ENCODE measurements at regions not wholly inside any gene's neighbourhood (a gene's known extent, or its start where the extent isn't known, plus 50 kb on each side); places are given as distances from the start of the nearest gene placed in this dataset.
"Not testable (repeated sequence)": the region's sequence is repeated elsewhere in the genome, so short reads cannot be mapped to it uniquely, and the experiment has no call there.

- DNase-seq: no peak
These were observed 193.7 kb downstream of the C16orf95 start for GRCh38 chr16:87123356-87124001.

- not testable (repeated sequence) for DNase-seq
These were observed 192.8 kb downstream of the C16orf95 start for GRCh38 chr16:87124405-87124804.

DNA sequence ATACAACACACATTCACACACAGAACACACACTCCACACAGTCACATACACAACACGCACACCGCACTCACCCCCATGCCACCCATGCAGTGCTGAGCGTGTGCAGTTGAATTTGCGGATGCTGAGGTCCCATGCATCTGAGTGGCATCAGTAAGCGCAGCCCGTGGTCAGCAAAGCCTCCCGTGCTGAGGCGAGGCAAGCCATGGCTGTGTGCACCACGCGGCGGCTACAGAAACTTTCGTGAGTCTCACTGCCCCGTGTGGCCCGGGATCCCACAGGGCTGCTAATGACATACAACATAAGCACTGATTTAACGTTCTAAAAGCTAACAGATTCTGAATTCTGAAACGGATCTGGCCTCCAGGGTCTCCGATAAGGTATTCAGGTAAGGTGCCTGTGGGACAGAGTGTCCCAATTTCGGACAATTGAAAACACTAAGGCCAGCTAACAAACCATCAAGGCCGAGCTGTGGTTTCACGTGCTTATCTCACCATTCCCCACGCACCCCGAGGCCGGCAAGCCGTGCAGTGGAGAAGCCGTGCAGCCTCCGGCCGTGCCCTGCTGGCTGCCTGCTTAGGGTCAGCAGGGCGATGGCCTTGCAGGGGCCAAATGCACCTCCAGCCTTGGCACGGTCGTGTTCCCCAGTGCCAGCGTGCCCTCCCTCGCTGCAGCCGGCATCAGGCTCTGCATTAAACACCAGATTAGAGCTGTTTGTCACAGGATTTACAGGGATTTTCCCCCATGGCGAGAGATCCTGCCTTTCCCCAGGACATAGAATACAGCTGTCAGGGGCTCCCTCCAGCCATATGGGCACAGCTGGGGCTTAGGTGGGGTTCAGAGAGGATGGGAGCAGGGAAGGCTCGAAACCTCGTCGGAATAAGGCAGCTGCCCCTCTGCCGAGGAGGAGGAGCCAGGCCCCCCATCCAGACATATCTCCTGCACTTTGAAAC, 191.7 kb downstream of the C16orf95 start:
- no peak for DNase-seq

DNA sequence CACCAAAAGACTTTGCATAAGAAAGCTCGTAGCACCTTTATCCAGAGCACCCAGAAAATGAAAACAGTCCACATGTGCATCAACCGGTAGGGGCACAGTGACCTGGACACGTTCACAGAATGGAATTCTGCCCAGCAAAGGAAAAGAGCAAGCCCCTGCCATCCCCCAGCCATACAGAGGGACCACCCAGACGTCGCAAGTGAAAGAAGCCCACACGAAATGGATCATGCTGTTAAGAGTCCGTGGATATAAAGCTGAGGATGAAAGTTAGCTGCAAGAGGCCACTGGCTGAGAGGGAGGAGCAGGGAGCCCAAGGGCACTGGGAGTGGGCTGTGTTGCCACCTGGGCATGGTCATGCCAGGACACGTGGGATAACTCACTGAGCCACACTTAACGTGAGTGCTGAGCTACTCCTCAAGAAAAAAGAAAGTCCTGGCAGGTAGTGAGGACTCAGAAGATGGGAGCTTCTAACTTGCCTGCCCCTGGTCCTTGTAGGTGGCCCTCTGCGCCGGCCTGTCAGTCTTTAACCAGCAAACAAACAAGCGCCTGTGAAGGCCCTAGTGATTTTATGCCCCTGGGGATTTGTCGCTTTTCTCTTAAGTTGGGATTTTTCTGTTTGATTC, 190.7 kb downstream of the C16orf95 start:
- DNase-seq: no peak

DNA sequence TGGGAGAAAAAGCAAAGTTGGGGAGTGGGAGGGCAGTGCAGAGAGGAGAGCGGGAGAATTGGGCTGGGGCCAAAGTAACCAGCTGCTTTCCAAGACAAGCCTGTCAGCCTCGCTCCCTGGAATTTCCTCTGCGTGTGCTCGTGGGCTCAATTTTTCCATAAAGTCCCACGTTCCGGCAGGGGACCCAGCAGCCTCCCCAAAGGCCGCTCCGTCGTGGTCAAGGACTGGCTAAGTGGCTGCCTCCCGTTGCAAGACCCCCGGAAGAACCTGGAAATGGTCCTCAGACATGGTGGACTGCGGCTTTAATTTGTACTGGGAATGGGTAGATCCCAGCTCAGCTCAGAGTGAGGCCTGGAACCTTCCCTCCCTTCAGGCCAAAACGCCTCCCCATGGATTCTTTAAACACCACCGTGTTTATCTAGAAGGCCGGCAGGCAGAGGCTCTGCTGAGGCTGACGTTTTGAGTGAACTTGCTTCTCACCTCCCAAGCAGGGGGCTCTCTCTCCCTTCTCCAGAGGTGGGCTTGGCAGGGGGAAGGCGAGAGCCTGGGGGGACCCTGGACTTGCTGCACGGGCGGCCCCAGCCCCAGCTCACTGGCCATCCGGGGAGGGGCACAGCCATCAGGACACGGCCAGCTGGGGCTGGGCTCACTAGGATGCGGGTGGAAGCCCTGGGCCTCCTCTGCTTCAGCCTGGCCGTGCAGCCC, 190.0 kb downstream of the C16orf95 start:
- no peak for DNase-seq

- no peak for DNase-seq
These were observed 189.4 kb downstream of the C16orf95 start for GRCh38 chr16:87127766-87128147.

GRCh38 chr16:87129771-87130170, 187.4 kb downstream of the C16orf95 start:
- no peak for DNase-seq

DNA sequence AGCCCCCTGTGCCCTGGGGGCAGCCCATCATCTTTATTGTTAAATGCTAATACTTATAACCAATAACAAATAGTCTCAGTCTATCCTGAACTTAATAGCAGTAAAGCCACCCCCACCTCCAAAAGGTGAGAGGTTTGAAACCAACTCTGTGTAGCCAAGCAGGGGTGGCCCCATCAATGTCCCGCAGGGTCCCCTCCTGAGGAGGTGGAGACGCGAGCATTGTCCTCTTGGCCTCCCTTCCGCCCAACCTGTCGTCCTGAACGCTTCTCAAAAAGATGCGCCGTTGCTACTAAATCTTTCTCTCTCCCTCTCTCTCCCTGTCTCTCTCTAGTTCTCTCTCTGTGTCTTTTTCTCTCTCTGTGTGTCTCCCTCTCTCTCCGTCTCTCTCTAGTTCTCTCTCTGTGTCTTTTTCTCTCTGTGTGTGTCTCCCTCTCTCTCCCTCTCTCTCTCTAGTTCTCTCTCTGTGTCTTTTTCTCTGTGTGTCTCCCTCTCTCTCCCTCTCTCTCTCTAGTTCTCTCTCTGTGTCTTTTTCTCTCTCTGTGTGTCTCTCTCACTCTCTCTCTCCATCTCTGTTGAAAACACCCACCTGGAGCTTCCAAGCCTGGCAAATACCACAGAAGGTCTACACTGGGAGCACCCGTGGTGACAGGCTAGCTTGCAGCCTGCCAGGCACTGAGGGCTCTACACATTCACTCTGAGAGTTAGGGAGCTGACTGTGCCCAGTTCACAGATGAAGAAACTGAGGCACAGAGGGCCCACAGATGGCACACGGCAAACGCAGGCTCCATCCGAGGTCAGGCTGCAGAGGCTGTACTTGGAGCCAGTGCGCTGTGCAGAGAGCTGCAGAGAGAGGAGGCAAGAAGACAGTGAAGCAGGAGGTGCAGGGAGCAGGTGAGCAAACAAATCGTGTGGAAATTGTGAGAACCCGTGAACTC, 185.9 kb downstream of the C16orf95 start:
- DNase-seq: no peak

DNA sequence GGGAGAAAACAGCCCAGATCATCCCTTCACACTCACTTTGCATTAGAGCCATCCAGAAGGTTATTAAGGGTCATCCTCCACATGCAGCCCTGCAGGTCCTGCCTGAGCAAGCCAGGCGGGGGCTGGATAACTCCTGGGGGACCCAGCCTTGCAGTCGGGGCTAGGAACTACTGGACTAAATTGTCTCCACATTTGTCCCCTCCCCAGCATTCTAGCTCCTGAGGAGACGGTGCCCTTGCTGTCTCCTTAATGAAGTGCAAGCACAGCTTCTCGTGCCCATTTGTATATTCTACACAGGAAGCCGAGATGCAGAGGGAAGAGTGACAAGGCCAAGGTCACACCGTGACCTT, 185.2 kb downstream of the C16orf95 start:
- DNase-seq: no peak

DNA sequence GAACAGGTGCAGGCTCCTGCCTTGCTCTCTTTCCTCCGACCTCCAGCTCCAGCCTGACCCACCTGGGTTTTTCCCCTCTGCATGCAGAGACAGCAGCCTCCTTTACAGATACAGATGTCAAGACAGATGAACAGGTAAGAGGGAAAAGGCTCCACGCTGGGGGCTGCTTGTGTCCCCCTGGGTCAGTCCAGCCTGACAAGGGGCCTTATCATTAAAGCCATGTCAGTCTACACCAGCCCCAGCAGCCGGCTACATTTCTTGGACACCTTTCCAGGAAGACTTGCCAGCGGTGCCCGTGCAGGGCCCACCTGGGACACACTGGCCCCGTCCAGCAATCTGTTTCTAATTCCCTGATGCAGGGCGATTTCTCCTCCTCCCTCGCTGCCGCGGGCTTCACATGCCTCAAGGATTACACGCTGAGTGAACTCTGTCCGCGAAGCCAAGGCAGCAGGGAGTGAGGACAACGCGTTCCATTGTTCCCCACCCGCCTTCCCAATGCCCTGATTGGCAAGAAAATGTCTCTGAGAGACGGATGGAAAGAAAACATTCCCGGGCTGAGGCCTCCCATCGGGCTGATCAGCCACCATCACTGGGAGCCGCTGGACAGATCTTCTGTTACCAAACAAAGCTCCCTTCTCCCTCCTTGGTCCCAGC, 184.7 kb downstream of the C16orf95 start:
- no peak for DNase-seq

DNA sequence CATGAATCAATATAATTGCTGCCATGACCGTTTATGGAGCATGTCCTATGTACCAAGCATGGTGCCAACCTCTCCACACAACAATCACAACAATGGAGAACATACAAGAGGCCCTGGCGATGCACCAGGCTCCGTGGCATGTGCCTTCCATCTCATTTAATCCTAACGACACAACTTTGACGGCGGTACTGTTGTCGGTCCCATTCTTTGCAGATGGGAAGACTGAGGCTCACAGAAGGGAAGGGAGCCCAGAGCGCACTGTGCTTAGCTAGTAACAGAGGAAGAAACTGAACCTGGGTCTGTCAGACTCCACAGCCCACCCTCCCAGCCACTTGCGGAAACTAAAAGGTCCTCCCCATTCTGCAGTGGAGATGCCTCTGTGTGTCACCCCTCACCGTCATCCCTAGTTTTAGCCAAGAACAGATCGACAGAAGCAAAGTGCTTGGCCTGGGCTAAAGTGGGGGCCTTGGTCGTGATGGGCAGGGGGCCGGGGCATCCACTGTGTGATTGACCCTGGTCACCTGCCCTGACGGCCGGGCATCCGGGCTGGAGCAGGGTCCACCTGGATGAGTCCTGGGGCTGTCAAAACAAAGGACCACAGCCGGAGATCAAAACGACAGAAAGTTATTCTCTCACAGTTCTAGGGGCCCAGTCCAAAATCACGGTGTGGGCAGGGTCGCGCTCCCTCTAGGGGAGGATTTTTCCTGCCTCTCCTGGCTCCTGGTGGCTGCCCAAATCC, 183.9 kb downstream of the C16orf95 start:
- DNase-seq: no peak

DNA sequence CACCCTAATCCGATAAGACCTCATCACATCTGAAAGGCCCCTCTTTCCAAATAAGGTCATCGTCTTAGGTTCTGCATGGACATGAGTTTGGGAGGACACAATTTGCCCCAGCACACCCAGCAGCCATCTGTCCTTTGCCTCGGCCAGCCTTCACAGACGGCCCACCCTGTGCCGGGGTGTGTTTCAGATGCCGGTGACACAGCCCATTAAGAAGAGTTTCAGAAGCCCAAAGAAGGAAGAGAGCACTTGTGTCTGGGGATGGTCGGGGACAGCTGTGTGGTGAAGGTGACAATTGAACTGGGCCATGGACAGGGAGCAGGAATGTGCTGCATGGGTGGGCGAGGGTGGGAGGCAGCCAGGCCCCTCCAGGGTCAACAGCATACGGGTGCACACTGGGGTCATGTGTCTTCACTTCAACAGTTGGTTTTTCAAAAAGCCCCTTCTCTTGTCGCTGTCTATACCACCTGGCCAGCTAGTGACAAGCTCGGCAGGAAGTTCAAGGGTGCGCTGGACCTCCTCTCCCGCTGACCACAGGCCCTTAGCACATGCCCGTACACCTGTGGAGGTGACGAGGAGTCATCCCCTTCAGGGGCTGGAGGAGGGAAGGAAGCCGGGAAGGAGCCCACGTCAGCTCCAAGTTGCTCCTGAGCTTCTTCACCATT, 183.1 kb downstream of the C16orf95 start:
- DNase-seq: no peak

- no peak for DNase-seq
These were observed 182.6 kb downstream of the C16orf95 start for GRCh38 chr16:87134628-87134995.

GRCh38 chr16:87135246-87136030, 181.8 kb downstream of the C16orf95 start:
- DNase-seq: no peak

- DNase-seq: no peak
These were observed 178.9 kb downstream of the C16orf95 start for GRCh38 chr16:87138316-87138715.

DNA sequence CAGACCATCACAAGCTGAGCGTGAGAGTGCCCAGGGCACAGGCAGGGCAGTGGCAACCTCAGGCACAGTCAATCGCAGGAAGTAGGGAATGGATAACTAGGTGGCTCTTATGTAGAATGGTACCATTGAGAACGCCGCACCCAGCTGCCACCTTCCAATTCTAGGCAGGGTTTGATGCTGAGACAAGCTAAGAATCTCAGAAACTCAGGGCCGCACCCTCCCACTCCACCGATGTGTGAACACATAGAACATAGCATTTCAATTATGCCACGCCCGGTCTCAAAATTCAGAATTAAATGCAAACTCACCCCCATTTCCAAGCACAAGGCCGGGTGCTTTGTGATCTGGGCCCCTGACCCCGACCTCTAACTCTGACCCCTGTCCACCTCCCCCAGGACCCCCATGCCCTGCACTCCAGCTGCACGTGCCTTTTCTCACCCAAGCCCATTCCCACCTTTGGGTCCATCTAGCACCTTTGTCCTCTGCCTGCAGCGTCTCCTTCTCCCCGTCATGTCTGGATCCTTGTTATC, 178.4 kb downstream of the C16orf95 start:
- DNase-seq: no peak

GRCh38 chr16:87140211-87141200, 176.7 kb downstream of the C16orf95 start:
- no peak for DNase-seq

DNA sequence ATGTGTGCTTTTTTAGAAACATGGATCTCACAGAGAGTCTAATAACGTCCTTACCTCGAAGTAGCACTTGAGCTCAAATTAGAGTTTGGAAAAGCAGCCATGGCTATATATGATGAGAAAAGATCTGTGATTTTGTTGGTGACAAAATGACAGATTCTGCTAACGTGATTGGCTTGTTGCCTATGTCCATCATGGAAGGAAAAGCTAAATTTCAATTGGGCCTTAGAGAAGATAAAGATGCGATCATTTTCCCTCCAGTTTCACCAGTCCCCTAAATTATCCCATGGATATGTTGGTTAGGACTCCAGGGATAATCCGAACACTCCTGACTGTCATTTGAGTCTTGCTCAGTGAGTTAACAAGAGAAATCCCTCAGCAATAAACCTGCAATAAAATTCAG, 175.8 kb downstream of the C16orf95 start:
- no peak for DNase-seq

Data from T-helper 1 cell (primary cell).